ENCODE measurements at regions not wholly inside any gene's neighbourhood (a gene's known extent, or its start where the extent isn't known, plus 50 kb on each side); places are given as distances from the start of the nearest gene placed in this dataset.

DNA sequence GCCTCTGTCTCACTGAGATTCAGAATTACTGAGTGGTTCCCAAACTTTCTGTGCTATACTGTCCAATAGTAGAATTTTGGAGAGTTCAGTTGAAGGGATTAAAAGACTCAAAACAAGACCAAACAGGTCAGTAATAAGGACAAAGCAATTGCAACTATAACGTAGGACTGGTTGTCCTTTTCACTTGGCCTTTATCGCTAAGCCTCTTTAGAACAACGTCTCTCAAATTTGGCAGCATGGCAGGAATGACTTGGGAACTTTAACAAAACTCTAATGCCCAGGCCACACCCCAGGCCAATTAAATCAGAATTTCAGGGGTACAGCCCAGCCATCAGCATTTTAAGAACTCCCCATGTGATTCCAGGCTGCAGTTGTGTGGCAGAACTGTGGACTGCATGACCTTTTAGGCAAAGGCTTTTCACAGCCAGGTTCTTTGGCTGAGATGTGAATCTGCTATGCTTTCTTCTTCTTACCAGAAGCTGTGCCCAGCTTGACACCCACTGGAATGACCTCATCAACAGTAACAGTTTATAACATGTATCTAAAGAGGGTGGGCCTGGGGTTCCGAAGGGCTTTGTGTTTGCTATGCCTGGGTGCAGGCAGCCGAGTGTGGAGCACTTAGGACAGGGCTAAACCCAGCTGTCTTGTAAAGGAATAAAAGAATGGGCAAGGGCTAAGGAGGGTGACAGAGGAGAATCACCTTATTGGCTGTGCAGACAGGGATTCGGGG is 226.2 kb upstream of the PRICKLE2 start:
- Histone ChIP-seq H3K4me3 (ENCODE audit: low read length) (no peak overlapping the region), H3K4me1 (ENCODE audit: control insufficient read depth, insufficient read depth, low read length) (no peaks in the 10 kb centered on the region), H3K27ac (ENCODE audit: low read length) (no peak overlapping the region), H3K36me3 (ENCODE audit: control insufficient read depth, insufficient read depth, low read length) (no peaks in the 10 kb centered on the region), H3K9me3 (ENCODE audit: control insufficient read depth, low read depth, low read length) (no peaks in the 10 kb centered on the region), H3K27me3 (ENCODE audit: control insufficient read depth, insufficient read depth, low read length) (peaks cover 39% of the 10 kb centered on the region)
- DNase-seq = no peak
- 87% methylated on average over 3 of the region's 6 CpGs for WGBS (ENCODE audit: insufficient coverage, low lambda C conversion rate)

DNA sequence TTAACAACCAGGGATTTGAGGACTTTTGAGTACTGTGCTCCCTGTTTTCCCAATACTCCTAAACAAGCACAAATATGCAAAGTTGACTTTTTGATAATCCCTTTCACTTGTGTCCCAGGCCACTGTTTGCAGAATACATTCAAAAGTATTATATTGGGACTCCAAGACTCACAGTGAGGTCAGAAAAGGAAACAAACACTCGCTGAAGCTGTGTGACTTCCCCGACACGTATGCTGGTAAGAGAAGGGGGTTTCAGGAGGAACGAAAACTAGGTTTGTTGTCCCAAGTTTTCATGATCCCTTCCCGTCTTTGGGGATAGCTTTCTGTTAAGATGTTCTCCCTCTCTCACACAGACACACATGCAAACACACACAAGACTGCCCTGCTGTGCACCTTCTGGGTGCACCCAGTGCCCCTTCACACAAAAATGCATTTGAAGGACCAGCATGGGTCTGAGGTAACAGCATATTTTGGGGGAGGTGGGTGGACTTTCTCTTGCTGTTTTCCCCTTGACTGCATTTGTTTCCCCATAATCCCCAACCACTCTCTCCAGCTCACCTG is 225.2 kb upstream of the PRICKLE2 start:
- Histone ChIP-seq H3K4me1 (ENCODE audit: control insufficient read depth, insufficient read depth, low read length) (no peaks in the 10 kb centered on the region), H3K27me3 (ENCODE audit: control insufficient read depth, insufficient read depth, low read length) (peaks cover 45% of the 10 kb centered on the region), H3K27ac (ENCODE audit: low read length) (no peak overlapping the region), H3K4me3 (ENCODE audit: low read length) (no peak overlapping the region), H3K36me3 (ENCODE audit: control insufficient read depth, insufficient read depth, low read length) (no peaks in the 10 kb centered on the region), H3K9me3 (ENCODE audit: control insufficient read depth, low read depth, low read length) (no peaks in the 10 kb centered on the region)
- no CpG with 5 or more reads among the region's 5 CpGs for WGBS (ENCODE audit: insufficient coverage, low lambda C conversion rate)
- DNase-seq = no peak

DNA sequence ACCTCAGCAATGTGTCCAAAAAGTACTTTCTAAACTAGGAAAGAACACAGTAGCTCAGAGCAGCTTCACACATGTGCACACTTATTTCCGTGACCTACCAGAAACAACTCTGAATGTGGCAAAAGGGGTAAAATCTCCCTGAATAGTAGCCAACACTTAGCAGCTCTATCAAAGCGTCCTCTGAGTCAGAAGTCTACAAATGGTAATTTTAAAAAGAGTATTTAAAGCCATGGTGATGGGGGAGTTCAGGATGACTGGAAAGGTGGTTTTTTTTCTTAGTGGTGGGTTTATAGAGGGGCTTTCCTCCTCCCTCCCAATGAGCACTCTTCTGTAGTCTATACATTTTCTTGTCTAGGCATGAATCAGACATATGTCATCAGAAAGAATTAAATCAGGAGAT is 223.8 kb upstream of the PRICKLE2 start:
- H3K9me3 ChIP-seq (ENCODE audit: control insufficient read depth, low read depth, low read length) = no peaks in the 10 kb centered on the region
- no peak for DNase-seq
- no peaks in the 10 kb centered on the region for H3K4me1 ChIP-seq (ENCODE audit: control insufficient read depth, insufficient read depth, low read length)
- no peak overlapping the region for H3K4me3 ChIP-seq (ENCODE audit: low read length)
- H3K27ac ChIP-seq (ENCODE audit: low read length) = no peak overlapping the region
- peaks cover 57% of the 10 kb centered on the region for H3K27me3 ChIP-seq (ENCODE audit: control insufficient read depth, insufficient read depth, low read length)
- H3K36me3 ChIP-seq (ENCODE audit: control insufficient read depth, insufficient read depth, low read length) = no peaks in the 10 kb centered on the region
- no CpG with 5 or more reads among the region's 2 CpGs for WGBS (ENCODE audit: insufficient coverage, low lambda C conversion rate)

DNA sequence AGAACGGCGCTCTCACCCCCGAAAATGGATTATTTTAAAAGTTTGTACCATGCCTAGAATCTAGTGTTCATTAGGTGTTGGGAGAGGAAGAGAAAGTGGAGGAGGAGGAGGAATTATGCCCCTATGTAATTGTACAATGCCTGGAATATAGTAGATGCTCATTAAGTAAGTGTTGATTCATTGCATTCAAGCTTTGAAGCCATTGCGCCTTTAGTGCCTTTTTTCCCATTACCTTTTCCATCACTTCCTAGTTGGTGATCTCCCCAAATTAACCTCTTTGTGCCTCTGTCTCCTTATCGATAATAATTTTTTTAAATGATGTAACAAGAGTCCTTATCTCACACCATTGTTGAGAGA is 220.7 kb upstream of the PRICKLE2 start:
- Histone ChIP-seq H3K4me3 (ENCODE audit: low read length) (no peak overlapping the region), H3K4me1 (ENCODE audit: control insufficient read depth, insufficient read depth, low read length) (no peaks in the 10 kb centered on the region), H3K27ac (ENCODE audit: low read length) (no peak overlapping the region), H3K36me3 (ENCODE audit: control insufficient read depth, insufficient read depth, low read length) (no peaks in the 10 kb centered on the region), H3K27me3 (ENCODE audit: control insufficient read depth, insufficient read depth, low read length) (peaks cover 67% of the 10 kb centered on the region), H3K9me3 (ENCODE audit: control insufficient read depth, low read depth, low read length) (no peaks in the 10 kb centered on the region)
- DNase-seq = no peak
- 100% methylated on average over 2 of the region's 5 CpGs for WGBS (ENCODE audit: insufficient coverage, low lambda C conversion rate)

DNA sequence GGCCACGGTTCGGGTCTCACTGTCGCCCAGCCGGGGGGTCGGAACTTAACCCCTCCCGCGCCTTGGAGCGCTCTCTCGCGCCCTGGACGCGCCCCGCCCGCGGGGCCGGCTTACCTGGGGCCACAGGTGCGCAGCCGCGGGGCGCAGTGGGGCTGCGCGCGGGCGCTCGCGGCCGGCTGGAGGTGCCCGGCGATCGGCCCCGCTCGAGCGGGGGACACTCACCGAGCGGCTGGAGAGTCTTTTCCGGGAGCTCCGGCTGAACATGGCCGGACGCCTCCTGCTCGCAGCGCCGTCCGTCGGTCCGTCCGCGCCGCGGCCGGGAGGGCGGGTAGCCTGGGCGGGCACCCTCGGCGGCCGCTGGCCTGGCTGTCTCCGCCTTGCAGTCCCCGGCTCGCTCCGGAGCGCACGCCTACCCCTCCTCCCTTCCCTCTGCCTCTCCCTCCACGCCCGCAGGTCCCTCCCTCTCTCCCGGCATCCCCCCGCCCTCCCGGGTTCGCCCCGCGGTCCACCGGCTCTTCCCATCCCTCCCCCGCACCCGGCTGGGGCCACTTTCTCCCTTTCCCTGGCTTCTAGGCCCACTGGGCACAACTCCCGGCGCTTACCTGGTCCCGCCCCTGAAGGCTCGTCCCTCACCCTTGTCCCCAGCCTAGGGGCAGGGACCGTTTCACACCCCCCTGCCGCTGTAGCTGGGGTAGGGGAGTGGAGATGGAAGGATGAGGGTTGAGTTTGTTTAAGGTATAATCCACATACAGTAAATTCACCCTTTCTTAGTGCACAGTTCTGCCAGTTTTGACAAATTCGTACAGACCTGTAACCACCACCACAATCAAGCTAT is 220.1 kb upstream of the PRICKLE2 start:
- peak; percentile 35 to 53 for DNase-seq
- H3K27me3 ChIP-seq (ENCODE audit: control insufficient read depth, insufficient read depth, low read length) = peaks cover 62% of the 10 kb centered on the region
- no peaks in the 10 kb centered on the region for H3K9me3 ChIP-seq (ENCODE audit: control insufficient read depth, low read depth, low read length)
- H3K27ac ChIP-seq (ENCODE audit: low read length) = no peak overlapping the region
- no peaks in the 10 kb centered on the region for H3K4me1 ChIP-seq (ENCODE audit: control insufficient read depth, insufficient read depth, low read length)
- WGBS (ENCODE audit: insufficient coverage, low lambda C conversion rate) = no CpG with 5 or more reads among the region's 79 CpGs
- peak overlapping the region; percentile 45 for H3K4me3 ChIP-seq (ENCODE audit: low read length)
- no peaks in the 10 kb centered on the region for H3K36me3 ChIP-seq (ENCODE audit: control insufficient read depth, insufficient read depth, low read length)

DNA sequence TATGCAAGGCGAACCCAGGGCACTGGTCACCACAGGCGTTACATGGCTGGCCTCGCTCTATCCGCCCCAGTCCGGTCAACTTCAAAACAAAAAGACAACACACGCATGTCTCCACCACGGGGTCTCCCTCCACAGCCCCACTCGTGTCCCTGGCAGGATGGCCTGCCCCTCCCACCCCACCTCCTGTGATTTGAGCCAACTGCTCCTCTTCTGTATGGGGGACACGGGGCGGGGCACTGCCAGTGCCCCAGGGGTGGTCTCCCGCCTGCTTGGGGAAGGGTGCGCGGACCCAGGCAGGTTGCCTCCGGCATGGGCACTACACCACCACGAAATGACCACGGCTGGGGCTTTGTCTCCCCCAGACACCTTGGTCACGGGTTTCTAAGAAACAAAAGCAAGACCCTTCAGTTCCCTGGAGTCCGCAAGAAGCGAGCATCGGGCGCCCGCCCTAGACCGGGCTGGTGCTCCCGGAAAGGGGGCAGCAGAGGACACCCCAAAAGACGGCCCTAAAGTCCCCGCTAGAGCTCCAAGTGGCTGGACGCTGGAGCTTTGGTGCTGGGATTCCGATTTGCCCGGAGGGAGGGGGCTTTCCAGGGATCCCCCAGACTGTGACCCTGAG is 219.3 kb upstream of the PRICKLE2 start:
- no peak for DNase-seq
- Histone ChIP-seq H3K27ac (ENCODE audit: low read length) (no peak overlapping the region), H3K36me3 (ENCODE audit: control insufficient read depth, insufficient read depth, low read length) (no peaks in the 10 kb centered on the region), H3K9me3 (ENCODE audit: control insufficient read depth, low read depth, low read length) (no peaks in the 10 kb centered on the region), H3K4me3 (ENCODE audit: low read length) (peak overlapping the region; percentile 45), H3K27me3 (ENCODE audit: control insufficient read depth, insufficient read depth, low read length) (peaks cover 61% of the 10 kb centered on the region), H3K4me1 (ENCODE audit: control insufficient read depth, insufficient read depth, low read length) (no peaks in the 10 kb centered on the region)
- WGBS (ENCODE audit: insufficient coverage, low lambda C conversion rate) = no CpG with 5 or more reads among the region's 29 CpGs

DNA sequence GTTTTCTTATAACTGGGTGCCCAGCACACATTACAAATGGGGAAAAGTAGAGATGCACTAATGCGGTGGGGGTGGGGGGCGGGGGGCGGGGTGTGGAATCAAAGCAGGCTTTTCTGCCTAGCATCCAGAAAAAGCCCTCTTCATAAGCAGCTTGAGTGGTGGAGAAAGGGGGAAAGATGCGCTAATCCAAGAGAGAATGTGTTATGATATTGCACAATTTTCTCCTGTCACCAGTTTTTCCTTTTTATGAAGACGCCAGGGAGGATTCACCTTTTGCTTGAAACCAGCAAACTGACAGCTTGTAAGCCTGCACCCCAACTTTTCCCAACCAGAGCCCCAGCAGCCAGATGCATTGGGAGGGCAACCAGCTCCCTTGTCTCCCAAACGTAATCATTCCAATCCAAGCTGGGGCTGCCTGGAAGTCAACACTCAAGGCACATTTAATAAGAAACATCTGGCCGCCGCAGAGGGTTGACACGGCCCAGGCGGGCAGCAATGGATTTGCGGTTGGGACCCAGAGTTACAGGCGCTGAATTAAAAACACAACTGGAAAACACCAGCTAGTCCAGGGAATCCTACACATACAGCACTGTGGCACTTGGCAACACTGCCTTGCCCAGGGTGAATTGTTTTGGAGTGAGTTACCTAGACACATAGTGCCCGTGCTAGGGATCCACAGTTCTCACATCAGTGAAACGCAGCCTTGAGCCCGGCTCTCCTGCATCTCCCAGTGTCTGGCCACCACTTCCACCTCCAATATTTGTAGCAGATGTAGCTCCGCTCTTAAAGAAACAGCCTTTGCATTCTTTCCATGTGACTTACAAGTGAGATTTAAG is 218.5 kb upstream of the PRICKLE2 start:
- H3K4me3 ChIP-seq (ENCODE audit: low read length) = peak overlapping the region; percentile 45
- no peaks in the 10 kb centered on the region for H3K36me3 ChIP-seq (ENCODE audit: control insufficient read depth, insufficient read depth, low read length)
- peaks cover 61% of the 10 kb centered on the region for H3K27me3 ChIP-seq (ENCODE audit: control insufficient read depth, insufficient read depth, low read length)
- H3K27ac ChIP-seq (ENCODE audit: low read length) = no peak overlapping the region
- peak in 1 of 2 donors; percentile 19 for DNase-seq
- 80% methylated on average over 1 of the region's 16 CpGs for WGBS (ENCODE audit: insufficient coverage, low lambda C conversion rate)
- no peaks in the 10 kb centered on the region for H3K4me1 ChIP-seq (ENCODE audit: control insufficient read depth, insufficient read depth, low read length)
- no peaks in the 10 kb centered on the region for H3K9me3 ChIP-seq (ENCODE audit: control insufficient read depth, low read depth, low read length)

DNA sequence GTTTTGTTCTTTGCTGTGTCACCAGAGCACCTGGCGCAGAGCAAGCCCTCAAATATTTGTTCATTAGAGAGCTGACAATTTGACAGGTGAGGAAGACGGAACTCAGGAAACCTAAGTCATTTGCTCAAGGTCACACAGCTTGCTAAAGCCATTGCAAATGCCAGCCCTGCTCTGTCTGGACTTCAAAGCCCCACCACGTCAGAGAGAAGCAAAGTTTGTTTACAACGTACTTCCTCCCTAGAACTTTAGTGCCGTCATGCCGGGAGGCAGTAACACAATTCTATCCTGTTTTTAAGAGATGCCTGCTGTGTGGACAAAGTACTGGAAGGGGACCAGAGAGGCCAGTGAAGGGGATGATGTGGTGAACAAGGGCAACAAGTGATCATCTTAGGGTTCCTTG is 216.6 kb upstream of the PRICKLE2 start:
- no peaks in the 10 kb centered on the region for H3K36me3 ChIP-seq (ENCODE audit: control insufficient read depth, insufficient read depth, low read length)
- no peak overlapping the region for H3K27ac ChIP-seq (ENCODE audit: low read length)
- H3K4me1 ChIP-seq (ENCODE audit: control insufficient read depth, insufficient read depth, low read length) = no peaks in the 10 kb centered on the region
- WGBS (ENCODE audit: insufficient coverage, low lambda C conversion rate) = no CpG with 5 or more reads among the region's 6 CpGs
- H3K27me3 ChIP-seq (ENCODE audit: control insufficient read depth, insufficient read depth, low read length) = peaks cover 50% of the 10 kb centered on the region
- no peak overlapping the region for H3K4me3 ChIP-seq (ENCODE audit: low read length)
- DNase-seq = peak in 1 of 2 donors; percentile 8
- H3K9me3 ChIP-seq (ENCODE audit: control insufficient read depth, low read depth, low read length) = no peaks in the 10 kb centered on the region

- DNase-seq = no peak
- H3K27ac ChIP-seq (ENCODE audit: low read length) = no peak overlapping the region
- H3K27me3 ChIP-seq (ENCODE audit: control insufficient read depth, insufficient read depth, low read length) = peaks cover 38% of the 10 kb centered on the region
- no peaks in the 10 kb centered on the region for H3K9me3 ChIP-seq (ENCODE audit: control insufficient read depth, low read depth, low read length)
- no peaks in the 10 kb centered on the region for H3K4me1 ChIP-seq (ENCODE audit: control insufficient read depth, insufficient read depth, low read length)
- no peak overlapping the region for H3K4me3 ChIP-seq (ENCODE audit: low read length)
- WGBS (ENCODE audit: insufficient coverage, low lambda C conversion rate) = no CpG with 5 or more reads among the region's 4 CpGs
- H3K36me3 ChIP-seq (ENCODE audit: control insufficient read depth, insufficient read depth, low read length) = no peaks in the 10 kb centered on the region
Measured at GRCh38 chr3:64440498-64440897, 215.2 kb upstream of the PRICKLE2 start.

- no CpG with 5 or more reads among the region's 7 CpGs for WGBS (ENCODE audit: insufficient coverage, low lambda C conversion rate)
Measured at GRCh38 chr3:64438812-64439211, 213.5 kb upstream of the PRICKLE2 start.

More at GRCh38 chr3:64438812-64439211, 213.5 kb upstream of the PRICKLE2 start:
- H3K27me3 ChIP-seq (ENCODE audit: control insufficient read depth, insufficient read depth, low read length) = peaks cover 23% of the 10 kb centered on the region
- no peak overlapping the region for H3K4me3 ChIP-seq (ENCODE audit: low read length)
- H3K9me3 ChIP-seq (ENCODE audit: control insufficient read depth, low read depth, low read length) = no peaks in the 10 kb centered on the region
- H3K27ac ChIP-seq (ENCODE audit: low read length) = no peak overlapping the region
- H3K4me1 ChIP-seq (ENCODE audit: control insufficient read depth, insufficient read depth, low read length) = no peaks in the 10 kb centered on the region
- no peak for DNase-seq
- no peaks in the 10 kb centered on the region for H3K36me3 ChIP-seq (ENCODE audit: control insufficient read depth, insufficient read depth, low read length)

Measured in large intestine (tissue), 3 donors.